ENCODE measurements at regions not wholly inside any gene's neighbourhood (a gene's known extent, or its start where the extent isn't known, plus 50 kb on each side); places are given as distances from the start of the nearest gene placed in this dataset.
"Not testable (repeated sequence)": the region's sequence is repeated elsewhere in the genome, so short reads cannot be mapped to it uniquely, and the experiment has no call there.

DNA sequence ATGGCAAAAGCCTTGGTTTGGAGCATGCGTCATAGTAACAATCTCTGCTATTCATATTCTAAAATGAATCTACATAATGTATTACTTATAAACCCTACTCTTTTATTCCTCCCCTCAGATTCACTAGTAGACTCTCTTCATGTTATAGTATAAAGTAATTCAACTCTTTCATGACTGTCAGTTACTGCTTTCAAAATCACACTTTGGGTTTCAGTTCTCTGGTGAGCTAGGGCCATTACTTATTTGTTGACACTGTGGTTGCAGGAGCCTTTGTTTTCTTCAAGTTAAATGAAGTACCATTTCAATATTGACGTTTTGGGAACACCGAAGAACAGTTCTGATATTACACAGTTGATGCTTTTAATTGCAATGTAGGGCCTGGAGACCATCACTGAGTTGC is 378.4 kb downstream of the DDX10 start:
- no peak for DNase-seq (ENCODE audit: low spot score)

DNA sequence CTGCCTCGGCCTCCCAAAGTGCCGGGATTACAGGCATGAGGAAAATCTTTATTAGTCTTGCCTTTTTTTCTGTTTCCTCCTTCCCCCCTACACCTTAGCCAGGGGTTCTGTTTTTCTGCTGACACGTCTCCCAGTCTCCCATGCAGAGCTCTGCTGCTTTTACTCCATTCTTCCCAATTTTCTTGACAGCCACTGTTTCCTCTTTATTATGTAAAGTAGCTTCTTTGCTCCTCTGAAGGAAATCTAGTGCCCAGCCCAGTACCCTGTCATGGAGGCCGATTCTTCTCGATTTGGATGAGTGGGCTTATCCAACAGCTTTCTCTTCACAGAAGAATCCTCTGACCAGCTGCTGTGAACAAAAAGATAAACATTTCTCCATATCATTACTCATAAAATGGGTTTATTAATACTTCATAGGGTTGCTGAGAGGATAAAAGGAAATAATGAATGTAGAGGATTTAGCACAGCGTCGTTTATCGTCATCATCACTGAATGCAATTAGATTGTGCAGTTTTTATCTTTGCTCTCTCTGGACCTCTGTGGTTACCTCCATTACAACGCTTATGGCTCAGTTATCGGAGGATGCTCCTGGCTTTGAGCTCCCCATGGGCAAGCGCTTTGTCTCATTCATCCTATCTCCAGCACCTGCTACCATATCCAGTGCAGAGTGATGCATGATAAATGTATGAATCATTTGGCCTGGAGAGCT is 375.6 kb upstream of the C11orf87 start:
- DNase-seq (ENCODE audit: low spot score), result no peak

DNA sequence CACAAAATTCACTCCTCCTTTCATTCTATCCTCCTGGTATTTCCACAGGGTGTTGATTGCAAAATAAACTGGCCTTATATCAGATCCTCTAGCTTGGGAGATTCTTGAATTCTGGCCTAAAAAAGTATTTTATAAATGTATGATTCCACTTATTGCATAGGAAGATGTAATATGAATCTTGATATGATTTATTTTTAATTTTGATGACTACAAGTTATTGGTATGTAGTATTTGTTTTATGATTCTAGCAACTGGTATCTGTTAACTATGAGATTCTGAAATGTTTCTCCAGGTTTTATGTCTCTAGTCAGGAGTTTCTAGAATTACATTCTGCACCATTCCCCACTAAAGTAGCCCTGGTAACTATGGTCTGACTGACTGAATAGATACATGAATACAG is 373.9 kb upstream of the C11orf87 start:
- DNase-seq (ENCODE audit: low spot score), result no peak

DNA sequence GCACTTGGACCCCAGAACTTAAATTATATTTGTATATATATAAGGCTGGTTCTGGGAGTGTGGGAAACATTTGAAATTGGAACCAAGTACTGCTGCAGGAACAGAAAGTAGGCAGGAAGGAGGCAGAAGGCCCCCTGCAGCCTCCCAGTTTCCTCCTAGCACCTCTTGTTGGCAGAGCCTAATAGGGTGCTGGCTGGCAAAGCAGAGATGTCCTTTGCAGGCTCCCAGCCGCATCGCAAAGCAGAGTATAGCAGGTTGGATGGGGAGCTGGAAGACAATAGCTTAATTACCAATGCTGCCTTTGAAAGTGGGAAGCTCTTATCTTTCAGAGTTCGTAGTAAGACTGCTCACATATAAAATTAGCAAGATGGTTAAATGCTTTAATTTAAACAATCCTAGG is 370.8 kb upstream of the C11orf87 start:
- DNase-seq (ENCODE audit: low spot score), result no peak

DNA sequence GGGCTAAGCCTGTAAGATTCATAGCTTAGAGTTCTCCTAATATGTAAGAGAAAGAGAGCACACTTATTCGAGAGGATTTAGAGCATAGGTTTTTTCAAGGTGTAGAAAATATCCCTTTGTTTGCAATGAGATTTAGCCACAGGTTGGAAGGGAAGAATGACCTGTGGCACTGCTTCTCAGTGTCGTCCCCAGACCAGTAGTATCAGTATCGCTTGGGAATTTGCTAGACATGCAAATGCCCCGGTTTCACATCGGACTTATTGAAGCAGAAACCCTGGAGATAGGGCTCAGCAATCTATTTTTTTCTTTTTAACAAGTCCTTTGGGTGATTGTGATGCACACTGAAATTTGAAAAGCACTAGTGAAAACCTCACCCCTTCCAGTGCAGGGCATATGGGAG is 362.6 kb upstream of the C11orf87 start:
- no peak for DNase-seq (ENCODE audit: low spot score)

DNA sequence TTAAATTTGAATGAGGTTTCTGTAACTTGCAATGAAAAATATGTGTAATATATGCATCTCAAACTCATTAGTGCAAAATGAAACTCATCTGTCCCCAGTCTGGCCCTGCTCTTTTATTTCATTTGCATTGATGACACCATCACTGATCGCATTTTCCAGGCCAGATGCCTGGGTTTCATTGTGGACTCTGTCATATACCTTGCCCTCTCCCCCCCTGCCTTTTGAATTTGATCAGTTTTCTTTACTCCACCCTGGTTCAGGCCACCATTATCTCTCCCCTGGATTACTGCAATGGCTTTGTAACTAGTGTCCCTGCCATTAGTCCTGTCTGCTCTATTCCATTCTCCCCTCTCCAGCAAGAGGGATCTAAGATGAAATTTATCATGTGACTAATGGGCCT is 360.6 kb upstream of the C11orf87 start:
- no peak for DNase-seq (ENCODE audit: low spot score)

DNA sequence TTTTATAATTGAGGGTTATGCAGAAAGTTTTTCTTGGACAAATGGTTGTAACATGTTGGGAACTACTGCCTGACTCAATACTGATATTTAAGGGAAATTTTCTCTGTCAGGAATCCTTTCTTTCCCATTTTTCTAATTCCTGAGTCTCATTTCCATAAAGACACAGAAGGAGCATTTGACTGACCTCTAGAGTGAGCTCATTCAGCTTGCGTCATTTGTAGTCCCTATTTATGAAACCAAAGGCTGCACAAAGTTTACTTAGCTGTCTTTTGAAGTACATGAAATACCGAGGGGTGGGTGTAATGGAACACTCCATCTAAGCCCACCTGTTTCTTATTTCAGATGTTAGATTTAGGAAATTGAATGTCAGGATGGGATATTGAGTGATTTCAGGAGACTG is 359.5 kb upstream of the C11orf87 start:
- DNase-seq (ENCODE audit: low spot score), result no peak

DNA sequence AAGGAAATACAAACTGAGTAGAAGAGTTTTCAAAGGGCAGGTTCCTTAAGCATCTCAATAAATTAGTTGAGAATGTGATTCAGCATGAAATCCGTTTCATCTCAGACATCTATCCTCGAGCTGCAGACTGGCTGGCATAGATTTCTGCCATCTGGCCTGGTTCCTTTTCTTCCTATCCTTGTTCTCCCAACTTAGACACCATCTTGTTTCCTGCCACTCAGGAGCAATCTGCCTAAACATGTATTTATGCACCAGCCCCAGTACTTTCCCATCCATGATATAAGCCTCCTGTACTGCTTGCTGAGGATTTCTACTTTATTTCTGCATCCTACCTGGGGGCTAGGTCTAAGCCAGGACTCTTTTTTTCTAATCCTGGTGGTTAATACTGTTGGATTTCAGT is 359.1 kb upstream of the C11orf87 start:
- no peak for DNase-seq (ENCODE audit: low spot score)

DNA sequence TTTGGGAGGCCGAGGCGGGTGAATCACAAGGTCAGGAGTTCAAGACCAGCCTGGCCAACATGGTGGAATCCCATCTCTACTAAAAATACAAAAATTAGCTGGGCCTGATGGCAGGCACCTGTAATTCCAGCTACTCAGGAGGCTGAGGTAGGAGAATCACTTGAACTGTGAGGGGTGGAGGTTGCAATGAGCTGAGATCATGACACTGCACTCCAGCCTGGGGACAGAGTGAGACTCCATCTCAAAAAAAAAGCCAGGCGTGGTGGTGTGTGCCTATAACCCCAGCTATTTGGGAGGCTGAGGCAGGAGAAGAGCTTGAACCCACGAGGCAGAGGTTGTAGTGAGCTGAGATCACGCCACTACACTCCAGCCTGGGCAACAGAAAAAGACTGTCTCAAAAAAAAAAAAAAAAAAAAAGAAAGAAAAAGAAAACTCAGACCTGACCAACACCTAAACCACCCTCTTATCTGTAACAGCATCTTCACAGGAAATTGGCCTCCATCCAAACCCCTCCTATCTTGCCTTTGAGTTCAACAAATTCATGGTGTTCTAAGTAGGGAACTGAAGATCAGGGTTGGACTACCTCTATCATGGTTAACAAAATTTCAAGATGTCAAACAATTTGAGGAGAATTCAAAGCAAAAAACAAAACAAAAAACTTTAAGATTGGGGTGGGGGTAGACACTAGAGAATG is 357.2 kb upstream of the C11orf87 start:
- not testable (repeated sequence) for DNase-seq (ENCODE audit: low spot score)

DNA sequence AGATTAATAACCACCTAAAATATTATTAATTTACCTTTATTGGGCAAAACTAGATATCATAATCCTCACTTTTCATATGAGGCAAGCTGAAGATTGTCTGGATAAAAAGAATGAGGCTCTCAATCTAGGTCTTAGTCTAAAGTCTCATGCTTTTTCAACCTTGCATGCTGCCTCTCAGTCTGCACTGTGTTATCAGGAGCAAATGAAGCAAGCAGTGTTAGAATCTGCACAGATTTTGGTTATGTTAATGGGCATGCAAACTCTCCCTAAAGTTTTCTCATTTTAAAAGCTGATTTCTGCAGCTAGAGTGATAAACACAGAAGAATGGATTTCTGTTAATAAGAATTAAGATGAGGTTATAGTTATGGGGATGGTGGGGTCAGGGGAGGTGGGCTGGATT is 350.7 kb upstream of the C11orf87 start:
- no peak for DNase-seq (ENCODE audit: low spot score)

DNA sequence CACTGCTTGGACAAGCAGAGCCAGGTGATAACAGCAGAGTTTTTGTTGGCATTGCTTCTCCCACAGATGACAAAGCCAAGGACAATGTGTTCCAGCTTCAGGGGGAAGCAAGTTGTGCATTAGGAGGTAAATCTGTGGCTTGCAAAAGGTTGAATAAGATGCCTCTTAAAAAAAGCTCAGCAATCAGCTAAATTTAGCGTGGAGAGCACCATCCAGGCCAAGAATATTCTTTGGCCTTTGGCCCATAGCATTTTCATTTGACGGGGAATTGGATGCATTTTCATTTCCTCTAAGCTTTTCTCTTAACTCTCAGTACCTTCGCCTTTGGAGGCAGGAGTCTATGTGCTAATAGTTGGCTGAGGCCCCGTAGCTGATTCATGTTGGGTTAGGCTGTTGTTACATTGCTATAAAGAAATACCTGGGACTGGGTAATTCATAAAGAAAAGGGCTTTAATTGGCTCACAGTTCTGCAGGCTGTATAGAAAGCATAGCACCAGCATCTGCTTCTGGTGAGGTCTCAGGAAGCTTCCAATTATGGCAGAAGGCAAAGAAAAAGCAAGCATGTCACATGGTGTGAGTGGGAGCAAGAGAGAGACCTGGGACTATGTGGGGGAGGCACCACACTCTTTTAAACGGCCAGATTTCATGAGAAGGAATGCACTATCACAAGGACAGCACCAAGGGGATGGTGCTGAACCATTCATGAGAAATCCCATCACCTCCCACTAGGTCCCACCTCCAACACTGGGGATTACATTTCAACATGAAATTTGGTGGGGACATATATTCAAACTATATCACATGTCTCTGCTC is 350.1 kb upstream of the C11orf87 start:
- no peak for DNase-seq (ENCODE audit: low spot score)

DNA sequence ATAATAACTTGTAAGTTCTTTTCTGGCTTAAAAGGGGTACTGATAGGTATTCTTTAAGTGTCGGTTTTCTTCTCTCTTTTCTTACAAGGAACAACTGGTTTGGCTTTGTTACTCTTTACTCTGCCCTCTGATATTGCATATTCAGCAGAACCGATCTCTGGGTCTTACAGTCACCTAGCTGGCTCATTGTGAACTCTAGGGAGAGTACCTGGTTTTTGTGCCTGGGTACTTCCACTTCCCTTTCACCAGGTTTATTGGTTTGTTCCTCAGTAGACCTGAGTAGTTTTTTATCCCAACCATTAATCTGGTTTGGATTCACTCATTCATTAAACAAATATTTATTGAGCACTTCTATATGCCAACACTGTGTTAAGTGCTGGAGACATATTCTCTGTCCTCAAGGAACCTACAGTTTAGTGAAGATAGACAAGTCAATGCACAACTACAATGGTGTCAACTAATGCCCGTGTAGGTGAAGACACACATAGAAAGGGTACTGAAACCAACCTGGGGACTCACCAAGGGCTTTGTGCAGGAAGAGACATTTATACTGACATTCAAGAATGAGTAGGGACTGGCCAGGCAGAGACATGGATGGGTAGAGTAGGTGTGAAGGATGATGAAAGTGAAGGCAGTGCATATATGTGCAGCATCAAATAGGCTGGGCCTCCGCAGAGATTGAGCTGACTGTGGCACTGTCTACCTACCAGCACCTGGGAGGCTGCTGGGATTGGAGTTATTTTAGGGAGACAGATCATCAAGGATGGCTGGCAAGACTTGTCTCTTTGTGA is 348.8 kb upstream of the C11orf87 start:
- DNase-seq (ENCODE audit: low spot score), result no peak

DNA sequence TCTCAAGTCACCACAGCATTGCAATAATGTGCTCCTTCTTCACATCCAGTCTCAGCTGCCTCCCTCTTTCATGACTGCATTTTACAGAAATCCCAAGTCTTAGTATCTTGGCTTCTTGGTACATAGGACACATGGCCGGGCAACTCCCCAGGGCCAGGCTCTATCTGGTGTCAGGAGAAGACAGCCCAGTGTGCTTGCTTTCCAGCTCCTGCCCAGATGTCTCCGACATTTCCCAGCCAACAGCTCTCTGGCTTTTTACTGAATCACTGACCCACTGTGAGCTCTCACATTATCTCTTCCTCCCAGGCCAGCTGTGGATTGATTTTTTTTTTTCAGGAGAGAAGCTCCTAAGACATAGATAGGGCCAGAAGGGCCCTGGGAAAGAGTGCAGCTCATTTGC is 346.0 kb upstream of the C11orf87 start:
- no peak for DNase-seq (ENCODE audit: low spot score)

DNA sequence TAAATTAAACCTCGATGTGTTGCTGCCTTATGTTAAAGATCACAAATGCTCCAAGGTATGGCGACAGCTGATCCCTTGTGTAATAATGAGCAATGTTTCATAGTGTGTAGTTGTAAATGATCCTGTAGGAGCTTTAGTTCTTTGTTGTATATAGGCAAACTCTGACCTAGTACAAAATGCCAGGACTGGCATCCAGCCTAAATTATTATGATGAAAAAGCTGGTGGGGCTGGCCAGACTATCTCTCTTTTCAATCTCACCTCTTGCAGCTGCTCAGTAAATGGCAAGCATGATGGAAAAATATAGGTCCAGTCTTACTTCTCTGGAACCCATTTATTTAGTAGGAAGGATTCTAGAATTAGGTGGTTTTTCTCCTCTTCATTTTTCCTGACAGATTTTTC is 345.1 kb upstream of the C11orf87 start:
- no peak for DNase-seq (ENCODE audit: low spot score)

DNA sequence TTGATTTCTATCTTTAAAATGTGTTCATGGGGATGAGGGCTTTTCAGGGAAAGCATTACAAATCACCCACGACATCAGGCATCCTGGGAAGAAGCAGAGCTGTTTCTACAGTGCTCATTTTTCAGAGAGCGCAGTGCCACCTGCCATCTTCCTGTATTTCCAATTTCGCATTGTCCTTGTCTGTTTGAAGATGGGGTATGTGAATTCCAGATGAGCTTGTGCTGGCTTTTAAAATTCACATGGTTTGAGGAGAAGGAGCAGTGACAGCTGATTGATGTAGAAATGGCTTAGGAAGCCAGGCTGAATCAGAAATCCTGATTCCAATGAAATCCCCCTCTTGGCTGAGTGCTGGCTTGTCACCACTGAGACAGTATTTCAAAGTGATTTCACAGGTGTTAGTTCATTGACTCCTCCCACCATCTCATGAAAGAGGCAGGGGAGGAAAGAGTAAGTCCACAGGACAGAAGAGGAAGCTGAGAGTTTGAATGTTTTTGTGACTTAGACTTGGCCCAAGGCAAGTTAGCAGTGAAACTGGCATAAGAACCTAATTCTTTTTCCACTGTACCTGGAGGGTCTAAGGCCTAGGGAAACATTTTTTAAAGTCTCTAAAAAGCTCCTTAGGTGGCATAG is 344.6 kb upstream of the C11orf87 start:
- no peak for DNase-seq (ENCODE audit: low spot score)

DNA sequence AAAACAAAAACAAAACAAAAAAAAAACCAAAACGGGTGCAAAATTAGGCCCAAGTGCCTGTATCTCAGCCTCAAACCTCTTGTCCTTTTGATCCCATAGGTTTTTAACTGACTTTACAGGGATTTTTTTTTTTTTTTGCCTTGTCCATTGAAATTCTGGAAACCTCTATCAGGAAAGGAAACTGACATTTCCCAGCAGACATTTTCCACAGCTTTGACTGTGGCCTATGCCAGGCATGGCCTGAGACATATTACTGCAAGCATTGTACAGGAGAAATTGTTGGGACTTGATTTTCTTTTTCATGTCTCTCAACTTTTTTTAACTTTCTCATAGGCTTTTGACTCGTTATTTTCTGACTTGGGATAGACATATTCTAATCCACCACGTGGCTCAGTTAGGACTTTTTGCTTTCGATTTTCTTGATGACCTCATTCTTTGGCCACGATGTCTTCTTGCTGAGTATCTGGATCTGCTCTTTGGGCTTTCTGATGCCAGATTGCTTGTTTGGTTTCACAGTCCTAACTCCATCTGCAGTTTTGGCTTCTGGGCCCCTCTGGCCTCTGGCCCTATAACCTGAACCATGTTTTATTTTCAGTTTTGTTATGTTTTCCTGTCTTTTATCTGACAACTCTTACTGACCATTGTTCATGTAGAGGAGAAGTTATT is 336.1 kb upstream of the C11orf87 start:
- peak; percentile 33 for DNase-seq (ENCODE audit: low spot score)

DNA sequence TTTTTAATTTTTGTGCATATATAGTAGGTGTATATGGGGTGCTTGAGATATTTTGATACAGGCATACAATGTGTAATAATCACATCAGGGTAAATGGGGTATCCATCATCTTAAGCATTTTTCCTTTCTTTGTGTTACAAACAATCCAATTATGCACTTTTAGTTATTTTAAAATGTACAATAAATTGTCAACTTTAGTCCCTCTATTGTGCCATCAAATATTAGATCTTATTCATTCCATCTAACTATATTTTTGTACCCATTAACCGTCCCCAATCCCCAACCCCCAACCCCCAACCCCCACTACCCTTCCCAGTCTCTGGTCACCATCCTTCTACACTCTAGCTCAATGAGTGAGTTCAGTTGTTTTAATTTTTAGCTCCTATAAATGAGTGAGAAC is 335.1 kb upstream of the C11orf87 start:
- no peak for DNase-seq (ENCODE audit: low spot score)

DNA sequence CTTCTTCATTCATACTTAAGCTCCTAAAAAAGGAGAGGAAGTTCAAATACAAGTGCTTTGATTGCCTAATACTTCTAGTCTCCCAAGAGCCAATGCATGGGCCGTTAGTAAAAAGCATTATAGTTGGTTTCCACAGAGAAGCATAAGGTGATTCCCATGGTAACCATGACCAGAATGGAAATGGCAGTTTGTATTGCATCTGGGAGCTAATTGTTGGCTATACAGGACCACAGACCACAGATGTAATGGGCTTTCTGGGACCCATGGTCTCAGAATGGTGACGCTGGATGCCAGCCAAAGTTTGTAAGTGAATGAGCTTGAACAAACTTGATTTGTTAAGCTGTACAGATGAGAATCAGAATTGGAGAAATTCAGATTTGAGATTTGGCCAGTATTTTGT is 333.9 kb upstream of the C11orf87 start:
- no peak for DNase-seq (ENCODE audit: low spot score)

DNA sequence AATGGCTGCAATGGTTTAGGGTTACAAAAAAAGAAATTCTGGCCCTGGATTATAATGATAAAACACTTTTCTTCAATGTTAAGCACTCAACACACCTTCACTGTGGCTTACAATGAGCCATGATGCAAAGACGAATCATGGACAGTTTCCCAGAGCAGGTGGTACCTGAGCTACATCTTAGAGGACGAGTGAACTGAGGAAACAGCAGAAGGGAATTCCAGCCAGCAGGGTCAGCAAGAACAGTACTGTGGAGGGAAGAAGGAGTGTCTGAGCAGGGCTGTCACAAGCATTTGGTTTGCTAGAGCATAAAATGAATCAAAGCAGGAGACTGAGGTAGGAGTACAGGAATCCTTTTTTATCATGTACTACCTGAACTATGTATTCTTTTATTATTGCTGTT is 332.8 kb upstream of the C11orf87 start:
- DNase-seq (ENCODE audit: low spot score), result no peak

DNA sequence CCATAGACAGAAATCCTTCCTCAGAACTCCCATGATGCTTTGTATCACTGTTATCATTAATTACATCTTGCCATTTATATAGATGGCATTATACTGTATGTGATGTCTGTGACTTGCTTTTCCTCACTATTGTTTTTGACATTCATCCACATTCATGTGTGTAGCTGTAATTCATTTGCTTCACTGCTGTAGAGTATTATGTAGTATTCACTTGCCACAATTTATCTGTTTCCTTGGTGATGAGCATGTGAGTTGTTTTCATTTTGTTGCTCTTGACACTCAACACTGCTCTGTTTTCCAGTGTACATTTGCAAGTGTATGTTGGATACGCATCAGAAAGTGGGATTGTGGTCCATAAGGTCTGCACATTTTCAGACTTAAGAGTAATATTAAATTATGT is 328.6 kb upstream of the C11orf87 start:
- no peak for DNase-seq (ENCODE audit: low spot score)

DNA sequence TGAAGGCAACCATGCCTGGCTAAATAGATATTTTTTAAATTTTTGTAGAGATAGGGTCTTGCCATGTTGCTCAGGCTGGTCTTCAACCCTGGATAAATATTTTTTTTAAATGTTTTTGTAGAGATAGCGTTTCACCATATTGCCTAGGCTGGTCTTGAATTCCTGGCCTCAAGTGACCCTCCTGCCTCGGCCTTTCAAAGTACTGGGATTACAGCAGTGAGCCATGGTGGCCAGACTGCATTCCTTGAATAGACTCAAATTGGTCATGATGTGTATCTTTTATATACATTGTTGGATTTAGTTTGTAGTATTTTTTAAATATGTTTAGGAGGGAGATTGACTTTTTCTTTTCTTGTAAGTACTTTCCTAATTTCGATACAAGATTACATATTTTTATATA is 325.7 kb upstream of the C11orf87 start:
- no peak for DNase-seq (ENCODE audit: low spot score)

Data from H4 (cell line).